ENCODE measurements at regions not wholly inside any gene's neighbourhood (a gene's known extent, or its start where the extent isn't known, plus 50 kb on each side); places are given as distances from the start of the nearest gene placed in this dataset.

DNA sequence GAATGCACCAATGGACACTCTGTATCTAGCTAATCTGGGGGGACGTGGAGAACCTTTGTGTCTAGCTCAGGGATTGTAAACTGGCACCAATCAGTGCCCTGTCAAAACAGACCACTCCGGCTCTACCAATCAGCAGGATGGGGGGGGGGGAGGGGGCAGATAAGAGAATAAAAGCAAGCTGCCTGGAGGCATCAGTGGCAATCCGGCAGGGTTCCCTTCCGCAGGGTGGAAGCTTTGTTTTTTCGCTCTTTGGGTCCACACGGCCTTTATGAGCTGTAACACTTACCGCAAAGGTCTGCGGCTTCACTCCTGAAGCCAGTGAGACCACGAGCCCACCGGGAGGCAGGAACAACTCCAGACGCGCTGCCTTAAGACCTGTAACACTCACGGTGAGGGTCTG lies 827.1 kb downstream of the PLOD2 start:
- no peak for TF ChIP-seq NFIC (IDR thresholded peaks at IDR 0.05)
- TF ChIP-seq ZBTB7A (IDR thresholded peaks at IDR 0.05; ENCODE audit: low read depth), result no peak
- TF ChIP-seq, protein P1, sequence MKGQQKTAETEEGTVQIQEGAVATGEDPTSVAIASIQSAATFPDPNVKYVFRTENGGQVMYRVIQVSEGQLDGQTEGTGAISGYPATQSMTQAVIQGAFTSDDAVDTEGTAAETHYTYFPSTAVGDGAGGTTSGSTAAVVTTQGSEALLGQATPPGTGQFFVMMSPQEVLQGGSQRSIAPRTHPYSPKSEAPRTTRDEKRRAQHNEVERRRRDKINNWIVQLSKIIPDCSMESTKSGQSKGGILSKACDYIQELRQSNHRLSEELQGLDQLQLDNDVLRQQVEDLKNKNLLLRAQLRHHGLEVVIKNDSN (IDR thresholded peaks at IDR 0.05), result no peak
- TF ChIP-seq CEBPB (IDR thresholded peaks at IDR 0.05), result no peak
- no peak for TF ChIP-seq EP300 (IDR thresholded peaks at IDR 0.05; ENCODE audit: borderline replicate concordance)
- TF ChIP-seq, protein P2, sequence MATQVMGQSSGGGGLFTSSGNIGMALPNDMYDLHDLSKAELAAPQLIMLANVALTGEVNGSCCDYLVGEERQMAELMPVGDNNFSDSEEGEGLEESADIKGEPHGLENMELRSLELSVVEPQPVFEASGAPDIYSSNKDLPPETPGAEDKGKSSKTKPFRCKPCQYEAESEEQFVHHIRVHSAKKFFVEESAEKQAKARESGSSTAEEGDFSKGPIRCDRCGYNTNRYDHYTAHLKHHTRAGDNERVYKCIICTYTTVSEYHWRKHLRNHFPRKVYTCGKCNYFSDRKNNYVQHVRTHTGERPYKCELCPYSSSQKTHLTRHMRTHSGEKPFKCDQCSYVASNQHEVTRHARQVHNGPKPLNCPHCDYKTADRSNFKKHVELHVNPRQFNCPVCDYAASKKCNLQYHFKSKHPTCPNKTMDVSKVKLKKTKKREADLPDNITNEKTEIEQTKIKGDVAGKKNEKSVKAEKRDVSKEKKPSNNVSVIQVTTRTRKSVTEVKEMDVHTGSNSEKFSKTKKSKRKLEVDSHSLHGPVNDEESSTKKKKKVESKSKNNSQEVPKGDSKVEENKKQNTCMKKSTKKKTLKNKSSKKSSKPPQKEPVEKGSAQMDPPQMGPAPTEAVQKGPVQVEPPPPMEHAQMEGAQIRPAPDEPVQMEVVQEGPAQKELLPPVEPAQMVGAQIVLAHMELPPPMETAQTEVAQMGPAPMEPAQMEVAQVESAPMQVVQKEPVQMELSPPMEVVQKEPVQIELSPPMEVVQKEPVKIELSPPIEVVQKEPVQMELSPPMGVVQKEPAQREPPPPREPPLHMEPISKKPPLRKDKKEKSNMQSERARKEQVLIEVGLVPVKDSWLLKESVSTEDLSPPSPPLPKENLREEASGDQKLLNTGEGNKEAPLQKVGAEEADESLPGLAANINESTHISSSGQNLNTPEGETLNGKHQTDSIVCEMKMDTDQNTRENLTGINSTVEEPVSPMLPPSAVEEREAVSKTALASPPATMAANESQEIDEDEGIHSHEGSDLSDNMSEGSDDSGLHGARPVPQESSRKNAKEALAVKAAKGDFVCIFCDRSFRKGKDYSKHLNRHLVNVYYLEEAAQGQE (IDR thresholded peaks at IDR 0.05; ENCODE audit: low read depth), result no peak
- no peak for TF ChIP-seq CREB1 (IDR thresholded peaks at IDR 0.05; ENCODE audit: low read depth)
- TF ChIP-seq RAD21 (IDR thresholded peaks at IDR 0.05; ENCODE audit: low read depth), result no peak
- TF ChIP-seq TAF1 (IDR thresholded peaks at IDR 0.05; ENCODE audit: low read depth), result no peak
- no peak for TF ChIP-seq FOXM1 (IDR thresholded peaks at IDR 0.05; ENCODE audit: borderline replicate concordance, low read depth)
- TF ChIP-seq, protein P3, sequence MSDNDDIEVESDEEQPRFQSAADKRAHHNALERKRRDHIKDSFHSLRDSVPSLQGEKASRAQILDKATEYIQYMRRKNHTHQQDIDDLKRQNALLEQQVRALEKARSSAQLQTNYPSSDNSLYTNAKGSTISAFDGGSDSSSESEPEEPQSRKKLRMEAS (IDR thresholded peaks at IDR 0.05), result no peak
- TF ChIP-seq YY1 (IDR thresholded peaks at IDR 0.05; ENCODE audit: low read depth), result no peak
